DOHH2 (cell line): ENCODE measurements at regions not wholly inside any gene's neighbourhood (a gene's known extent, or its start where the extent isn't known, plus 50 kb on each side); places are given as distances from the start of the nearest gene placed in this dataset.

Source experiments
- H3F3A ChIP-seq: fragments of 200-600 bp; sonication (generic), shearing (Covaris generic); 2 replicates; pipeline ENCODE4 v1.6.0; 2016; ENCODE audit warnings: antibody characterized with exemption, mild to moderate bottlenecking; ENCODE audit not compliant: control insufficient read depth, insufficient read depth
- H3K27ac ChIP-seq: fragments of 200-600 bp; sonication (generic); 2 replicates; pipeline ENCODE4 v1.5.1; 2014; ENCODE audit warnings: low read depth, mild to moderate bottlenecking, low read length, moderate library complexity
- H3K27me3 ChIP-seq: fragments of 200-600 bp; sonication (generic); 2 replicates; pipeline ENCODE4 v1.6.1; 2014; ENCODE audit warnings: mild to moderate bottlenecking, low read length, mixed read lengths; ENCODE audit not compliant: control insufficient read depth
- H3K36me3 ChIP-seq: fragments of 200-600 bp; sonication (generic); 2 replicates; pipeline ENCODE4 v1.6.1; 2014; ENCODE audit warnings: mild to moderate bottlenecking, low read length, moderate library complexity, mixed read lengths; ENCODE audit not compliant: control insufficient read depth
- H3K4me1 ChIP-seq: fragments of 200-600 bp; sonication (generic); 2 replicates; pipeline ENCODE4 v1.6.1; 2014; ENCODE audit warnings: mild to moderate bottlenecking, low read length, mixed read lengths; ENCODE audit not compliant: control insufficient read depth
- H3K4me2 ChIP-seq: fragments of 200-600 bp; sonication (generic); 2 replicates; pipeline ENCODE4 v1.6.0; 2014; ENCODE audit warnings: mild to moderate bottlenecking, low read length, moderate library complexity
- H3K4me3 ChIP-seq: fragments of 200-600 bp; sonication (generic); 2 replicates; pipeline ENCODE4 v1.5.1; 2014; ENCODE audit warnings: mild to moderate bottlenecking, low read length, mixed read lengths
- H3K79me2 ChIP-seq: fragments of 200-600 bp; sonication (generic); 2 replicates; pipeline ENCODE4 v1.6.1; 2014; ENCODE audit warnings: mild to moderate bottlenecking, low read length, mixed read lengths; ENCODE audit not compliant: control insufficient read depth
- H3K9me2 ChIP-seq: fragments of 200-600 bp; sonication (generic); replicated peaks from 2 replicates; pipeline ENCODE4 v1.6.1; 2014; ENCODE audit warnings: mild to moderate bottlenecking, low read length, mixed read lengths; ENCODE audit not compliant: control insufficient read depth
- H3K9me3 ChIP-seq: fragments of 200-600 bp; sonication (generic); 2 replicates; pipeline ENCODE4 v1.6.1; 2014; ENCODE audit warnings: antibody characterized with exemption, low read length, mixed read lengths; ENCODE audit not compliant: control insufficient read depth, insufficient read depth
- H4K20me1 ChIP-seq: fragments of 200-600 bp; sonication (generic); 2 replicates; pipeline ENCODE4 v1.6.0; 2014; ENCODE audit warnings: low read depth, mild to moderate bottlenecking, antibody characterized with exemption, low read length, moderate library complexity; ENCODE audit not compliant: control insufficient read depth, insufficient read depth
- CTCF ChIP-seq: fragments of 200-600 bp; sonication (generic); IDR thresholded peaks from one replicate; pipeline ENCODE4 v1.5.1; 2014; ENCODE audit warnings: antibody characterized with exemption, mild to moderate bottlenecking, low read depth, low read length; ENCODE audit not compliant: poor library complexity, severe bottlenecking
- EZH2phosphoT487 ChIP-seq: fragments of 200-600 bp; sonication (generic); IDR thresholded peaks from 2 replicates; pipeline ENCODE4 v1.6.1; 2017; ENCODE audit warnings: borderline replicate concordance, mild to moderate bottlenecking, antibody characterized with exemption, low read length, moderate library complexity, mixed read lengths

DNA sequence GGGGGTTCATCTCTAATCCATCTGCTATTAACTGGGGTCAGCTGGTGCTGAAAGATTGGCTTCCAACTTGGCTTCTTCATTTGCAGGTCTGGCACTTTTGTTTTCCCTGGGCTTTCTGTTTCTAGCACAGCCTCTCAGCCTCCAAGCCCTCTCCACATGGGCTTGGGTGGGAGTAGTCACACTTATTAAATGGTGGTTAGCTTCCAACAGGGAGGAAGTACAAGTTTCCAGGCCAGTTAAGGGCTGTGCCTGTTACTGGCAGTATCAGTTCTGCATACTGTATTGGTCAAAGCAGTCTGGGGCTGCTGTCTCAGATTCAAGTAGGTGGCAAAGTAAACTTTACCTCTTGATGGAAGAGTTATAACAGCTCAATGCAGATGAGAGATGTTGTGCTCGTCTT lies 627.1 kb upstream of the CCDC54 start:
- Histone ChIP-seq H3K79me2 (no peaks in the 10 kb centered on the region), H3K9me3 (no peaks in the 10 kb centered on the region), H3K4me3 (no peak overlapping the region), H4K20me1 (no peaks in the 10 kb centered on the region), H3F3A (no peaks in the 10 kb centered on the region), H3K27ac (no peak overlapping the region), H3K4me2 (no peak overlapping the region), H3K4me1 (no peaks in the 10 kb centered on the region), H3K36me3 (no peaks in the 10 kb centered on the region), H3K9me2 (no peaks in the 10 kb centered on the region), H3K27me3 (peaks cover 3% of the 10 kb centered on the region)
- TF ChIP-seq CTCF (no peak), EZH2phosphoT487 (no peak)

DNA sequence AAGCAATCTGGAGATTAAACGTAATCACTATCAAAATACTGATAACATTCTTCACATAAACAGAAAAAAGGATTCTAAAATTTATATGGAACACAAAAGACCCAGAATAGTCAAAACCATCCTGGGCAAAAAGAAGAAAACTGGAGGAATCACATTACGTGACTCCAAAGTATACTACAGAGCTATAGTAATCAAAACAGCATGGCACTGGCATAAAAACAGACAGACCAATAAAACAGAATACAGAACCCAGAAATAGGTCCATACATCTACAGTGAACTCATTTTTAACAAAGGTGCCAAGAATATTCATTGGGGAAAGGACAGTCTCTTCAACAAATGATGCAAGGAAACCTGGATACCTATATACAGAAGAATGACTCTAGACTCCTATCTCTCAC lies 621.9 kb upstream of the CCDC54 start:
- no peak overlapping the region for H3K27ac ChIP-seq
- H3K4me2 ChIP-seq: no peak overlapping the region
- H3K9me3 ChIP-seq: no peaks in the 10 kb centered on the region
- H3K4me1 ChIP-seq: no peaks in the 10 kb centered on the region
- no peaks in the 10 kb centered on the region for H3K9me2 ChIP-seq
- H3K79me2 ChIP-seq: no peaks in the 10 kb centered on the region
- no peaks in the 10 kb centered on the region for H3K27me3 ChIP-seq
- no peaks in the 10 kb centered on the region for H3F3A ChIP-seq
- H4K20me1 ChIP-seq: no peaks in the 10 kb centered on the region
- H3K4me3 ChIP-seq: no peak overlapping the region
- H3K36me3 ChIP-seq: no peaks in the 10 kb centered on the region
- TF ChIP-seq CTCF (no peak), EZH2phosphoT487 (no peak)

- Histone ChIP-seq H3F3A (no peaks in the 10 kb centered on the region), H3K9me2 (no peaks in the 10 kb centered on the region), H3K4me1 (no peaks in the 10 kb centered on the region), H4K20me1 (no peaks in the 10 kb centered on the region), H3K36me3 (no peaks in the 10 kb centered on the region), H3K4me3 (no peak overlapping the region), H3K27me3 (no peaks in the 10 kb centered on the region), H3K79me2 (no peaks in the 10 kb centered on the region), H3K27ac (no peak overlapping the region), H3K4me2 (no peak overlapping the region), H3K9me3 (no peaks in the 10 kb centered on the region)
- TF ChIP-seq EZH2phosphoT487: no peak
- TF ChIP-seq CTCF: no peak
Measured at GRCh38 chr3:106756901-106757300, 620.3 kb upstream of the CCDC54 start.

- no peak overlapping the region for H3K4me2 ChIP-seq
- no peak overlapping the region for H3K27ac ChIP-seq
- H3F3A ChIP-seq: no peaks in the 10 kb centered on the region
- H3K4me3 ChIP-seq: no peak overlapping the region
- no peaks in the 10 kb centered on the region for H3K9me3 ChIP-seq
- H3K4me1 ChIP-seq: no peaks in the 10 kb centered on the region
- no peaks in the 10 kb centered on the region for H3K9me2 ChIP-seq
- H3K79me2 ChIP-seq: no peaks in the 10 kb centered on the region
- H3K27me3 ChIP-seq: no peaks in the 10 kb centered on the region
- TF ChIP-seq CTCF (no peak), EZH2phosphoT487 (no peak)
- H4K20me1 ChIP-seq: no peaks in the 10 kb centered on the region
- no peaks in the 10 kb centered on the region for H3K36me3 ChIP-seq
Measured at GRCh38 chr3:106758459-106758858, 618.8 kb upstream of the CCDC54 start.
